Nephron (organoid): ENCODE measurements at regions not wholly inside any gene's neighbourhood (a gene's known extent, or its start where the extent isn't known, plus 50 kb on each side); places are given as distances from the start of the nearest gene placed in this dataset.

Experiments
- H3K27ac Mint-ChIP-seq, 3 experiments: 2 replicates each; pipeline ENCODE4 v1.8.0; 2020; ENCODE audit warnings: mixed read lengths in 3 of 3, mild to moderate bottlenecking in 2 of 3, moderate library complexity in 1 of 3
- H3K27me3 Mint-ChIP-seq: 2 replicates; pipeline ENCODE4 v1.8.0; 2021; ENCODE audit warnings: low read depth, mild to moderate bottlenecking, moderate library complexity, mixed read lengths
- H3K36me3 Mint-ChIP-seq: 2 replicates; pipeline ENCODE4 v1.8.0; 2020; ENCODE audit warnings: low read depth, mixed read lengths
- H3K4me1 Mint-ChIP-seq: 2 replicates; pipeline ENCODE4 v1.8.0; 2020; ENCODE audit warnings: mixed read lengths
- H3K4me3 Mint-ChIP-seq, 3 experiments: 2 replicates each; pipeline ENCODE4 v1.8.0; 2020; ENCODE audit warnings: mild to moderate bottlenecking in 3 of 3, mixed read lengths in 3 of 3, moderate library complexity in 2 of 3
- H3K9me3 Mint-ChIP-seq: 2 replicates; pipeline ENCODE4 v1.8.0; 2020; ENCODE audit warnings: mixed read lengths
- TF ChIP-seq, protein P1 (sequence below), 3 experiments: fragments of 200-600 bp; sonication (generic); IDR thresholded peaks; one replicate each; pipeline ENCODE4 v1.5.0; 2021; ENCODE audit warnings: antibody characterized with exemption in 3 of 3; ENCODE audit not compliant: unreplicated experiment in 3 of 3

GRCh38 chr19:27745978-27746542 is 1466.9 kb downstream of the UQCRFS1 start:
- H3K9me3 Mint-ChIP-seq: peaks cover 31% of the 10 kb centered on the region
- H3K27ac Mint-ChIP-seq: no peak overlapping the region
- H3K4me3 Mint-ChIP-seq: no peak overlapping the region
- H3K4me1 Mint-ChIP-seq: no peaks in the 10 kb centered on the region
- TF ChIP-seq, protein P1, sequence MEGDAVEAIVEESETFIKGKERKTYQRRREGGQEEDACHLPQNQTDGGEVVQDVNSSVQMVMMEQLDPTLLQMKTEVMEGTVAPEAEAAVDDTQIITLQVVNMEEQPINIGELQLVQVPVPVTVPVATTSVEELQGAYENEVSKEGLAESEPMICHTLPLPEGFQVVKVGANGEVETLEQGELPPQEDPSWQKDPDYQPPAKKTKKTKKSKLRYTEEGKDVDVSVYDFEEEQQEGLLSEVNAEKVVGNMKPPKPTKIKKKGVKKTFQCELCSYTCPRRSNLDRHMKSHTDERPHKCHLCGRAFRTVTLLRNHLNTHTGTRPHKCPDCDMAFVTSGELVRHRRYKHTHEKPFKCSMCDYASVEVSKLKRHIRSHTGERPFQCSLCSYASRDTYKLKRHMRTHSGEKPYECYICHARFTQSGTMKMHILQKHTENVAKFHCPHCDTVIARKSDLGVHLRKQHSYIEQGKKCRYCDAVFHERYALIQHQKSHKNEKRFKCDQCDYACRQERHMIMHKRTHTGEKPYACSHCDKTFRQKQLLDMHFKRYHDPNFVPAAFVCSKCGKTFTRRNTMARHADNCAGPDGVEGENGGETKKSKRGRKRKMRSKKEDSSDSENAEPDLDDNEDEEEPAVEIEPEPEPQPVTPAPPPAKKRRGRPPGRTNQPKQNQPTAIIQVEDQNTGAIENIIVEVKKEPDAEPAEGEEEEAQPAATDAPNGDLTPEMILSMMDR (IDR thresholded peaks at IDR 0.05; ENCODE audit: unreplicated experiment in 3 of 3): no peak
- H3K36me3 Mint-ChIP-seq: peaks cover 20% of the 10 kb centered on the region
- no peaks in the 10 kb centered on the region for H3K27me3 Mint-ChIP-seq

DNA sequence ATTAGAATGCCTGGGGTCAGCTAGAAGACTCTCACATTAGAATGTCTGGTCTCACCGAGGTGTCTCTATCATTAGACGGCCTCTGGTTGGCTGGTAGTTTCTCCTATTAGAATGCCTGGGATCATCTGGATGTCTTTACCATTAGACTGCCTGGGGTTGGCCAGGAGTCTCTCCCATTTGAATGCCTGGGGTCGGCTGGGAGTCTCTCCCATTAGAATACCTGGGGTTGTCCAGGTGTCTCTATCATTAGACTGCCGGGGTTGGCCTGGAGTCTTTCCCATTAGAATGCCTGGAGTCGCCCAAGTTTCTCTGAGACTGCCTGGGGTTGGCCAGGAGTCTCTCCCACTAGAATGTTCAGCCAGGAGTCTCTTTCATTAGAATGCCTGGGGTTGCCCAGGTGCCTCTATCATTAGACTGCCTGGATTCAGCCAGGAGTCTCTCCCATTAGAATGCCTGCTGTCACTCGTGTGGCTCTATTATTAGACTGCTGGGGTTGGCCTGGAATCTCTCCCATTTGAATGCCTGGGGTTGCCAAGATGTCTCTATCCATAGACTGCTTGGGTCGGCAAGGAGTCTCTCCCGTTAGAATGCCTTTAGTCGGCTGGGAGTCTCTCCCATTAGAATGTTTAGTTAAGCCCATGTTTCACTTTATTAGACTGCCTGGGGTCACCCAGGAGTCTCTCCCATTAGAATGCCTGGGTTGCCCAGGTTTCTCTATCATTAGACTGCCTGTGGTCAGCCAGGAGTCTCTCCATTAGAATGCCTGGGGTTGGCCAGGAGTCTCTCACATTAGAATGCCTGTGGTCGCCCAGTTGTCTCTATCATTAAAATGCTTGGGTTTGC is 1467.8 kb downstream of the UQCRFS1 start:
- no peaks in the 10 kb centered on the region for H3K4me1 Mint-ChIP-seq
- H3K27ac Mint-ChIP-seq: no peak overlapping the region
- peaks cover 40% of the 10 kb centered on the region for H3K9me3 Mint-ChIP-seq
- H3K4me3 Mint-ChIP-seq: no peak overlapping the region
- peaks cover 20% of the 10 kb centered on the region for H3K36me3 Mint-ChIP-seq
- H3K27me3 Mint-ChIP-seq: no peaks in the 10 kb centered on the region
- TF ChIP-seq, protein P1 (IDR thresholded peaks at IDR 0.05; ENCODE audit: unreplicated experiment in 3 of 3): no peak

- H3K9me3 Mint-ChIP-seq: peaks cover 55% of the 10 kb centered on the region
- TF ChIP-seq, protein P1 (IDR thresholded peaks at IDR 0.05; ENCODE audit: unreplicated experiment in 3 of 3): no peak
- peaks cover 30% of the 10 kb centered on the region for H3K36me3 Mint-ChIP-seq
- H3K27me3 Mint-ChIP-seq: no peaks in the 10 kb centered on the region
- H3K27ac Mint-ChIP-seq: no peak overlapping the region
- H3K4me1 Mint-ChIP-seq: no peaks in the 10 kb centered on the region
- no peak overlapping the region for H3K4me3 Mint-ChIP-seq
These were observed 1470.9 kb downstream of the UQCRFS1 start for GRCh38 chr19:27742041-27742440.

- no peaks in the 10 kb centered on the region for H3K4me1 Mint-ChIP-seq
- H3K36me3 Mint-ChIP-seq: peaks cover 38% of the 10 kb centered on the region
- H3K27me3 Mint-ChIP-seq: no peaks in the 10 kb centered on the region
- TF ChIP-seq, protein P1 (IDR thresholded peaks at IDR 0.05; ENCODE audit: unreplicated experiment in 3 of 3): no peak
- peaks cover 63% of the 10 kb centered on the region for H3K9me3 Mint-ChIP-seq
- H3K4me3 Mint-ChIP-seq: no peak overlapping the region
- no peak overlapping the region for H3K27ac Mint-ChIP-seq
These were observed 1471.7 kb downstream of the UQCRFS1 start for GRCh38 chr19:27741236-27741635.

- TF ChIP-seq, protein P1 (IDR thresholded peaks at IDR 0.05; ENCODE audit: unreplicated experiment in 3 of 3): no peak
- H3K4me1 Mint-ChIP-seq: no peaks in the 10 kb centered on the region
- H3K9me3 Mint-ChIP-seq: peaks cover 63% of the 10 kb centered on the region
- H3K36me3 Mint-ChIP-seq: peaks cover 38% of the 10 kb centered on the region
- no peaks in the 10 kb centered on the region for H3K27me3 Mint-ChIP-seq
- no peak overlapping the region for H3K4me3 Mint-ChIP-seq
- no peak overlapping the region for H3K27ac Mint-ChIP-seq
These were observed 1472.6 kb downstream of the UQCRFS1 start for GRCh38 chr19:27740396-27740795.
